NCI-H524 (cell line): ENCODE measurements at regions not wholly inside any gene's neighbourhood (a gene's known extent, or its start where the extent isn't known, plus 50 kb on each side); places are given as distances from the start of the nearest gene placed in this dataset.
"Not testable (repeated sequence)": the region's sequence is repeated elsewhere in the genome, so short reads cannot be mapped to it uniquely, and the experiment has no call there.

Experiments
- DNase-seq, 2 experiments: peaks; one replicate each; lab custom pipeline; 2025; lab: John Stamatoyannopoulos, UW

- no peak for DNase-seq
Measured at GRCh38 chr5:60488466-60489130, 211.4 kb downstream of the DEPDC1B start.

- DNase-seq, result no peak
Measured at GRCh38 chr5:60487885-60488442, 212.0 kb downstream of the DEPDC1B start.

DNA sequence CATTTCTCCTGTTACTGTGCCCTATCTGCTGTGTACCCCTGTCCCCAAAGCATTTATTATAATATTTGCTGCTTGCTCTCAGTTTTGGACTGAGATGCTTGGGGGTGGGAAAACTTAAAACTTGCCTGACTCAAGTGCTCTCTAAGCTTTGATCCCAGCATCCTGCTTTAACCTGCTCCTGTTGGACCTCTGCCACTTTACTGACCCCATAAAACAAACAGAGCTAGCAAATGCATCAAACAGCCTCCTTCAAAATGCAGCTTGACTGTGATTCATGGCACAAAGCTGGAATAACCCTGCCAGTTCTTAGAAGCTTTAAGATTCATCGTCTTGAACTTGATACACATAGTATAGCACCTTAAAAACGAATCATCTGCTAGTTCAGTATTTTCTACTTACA, 212.5 kb downstream of the DEPDC1B start:
- no peak for DNase-seq

DNA sequence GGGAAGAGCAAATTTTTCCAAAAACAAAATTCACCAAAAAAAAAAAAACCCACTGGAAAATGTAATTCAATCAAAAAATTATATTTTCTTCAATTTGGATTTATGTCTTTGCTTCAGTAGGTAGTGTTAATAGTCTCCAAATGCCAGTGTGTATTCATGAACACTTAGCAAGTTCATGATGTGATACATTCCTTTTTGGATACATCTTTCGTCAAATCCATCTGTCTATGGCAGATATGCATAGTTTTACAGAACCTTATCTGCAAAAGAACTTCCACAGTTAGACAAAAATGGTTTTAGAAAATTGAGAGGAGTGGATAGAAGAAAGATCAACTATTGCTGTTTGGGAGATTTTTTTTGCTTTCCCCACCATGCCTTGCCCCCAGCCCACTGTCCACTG, 214.6 kb downstream of the DEPDC1B start:
- no peak for DNase-seq

GRCh38 chr5:60483050-60483449, 216.9 kb downstream of the DEPDC1B start:
- no peak for DNase-seq

DNA sequence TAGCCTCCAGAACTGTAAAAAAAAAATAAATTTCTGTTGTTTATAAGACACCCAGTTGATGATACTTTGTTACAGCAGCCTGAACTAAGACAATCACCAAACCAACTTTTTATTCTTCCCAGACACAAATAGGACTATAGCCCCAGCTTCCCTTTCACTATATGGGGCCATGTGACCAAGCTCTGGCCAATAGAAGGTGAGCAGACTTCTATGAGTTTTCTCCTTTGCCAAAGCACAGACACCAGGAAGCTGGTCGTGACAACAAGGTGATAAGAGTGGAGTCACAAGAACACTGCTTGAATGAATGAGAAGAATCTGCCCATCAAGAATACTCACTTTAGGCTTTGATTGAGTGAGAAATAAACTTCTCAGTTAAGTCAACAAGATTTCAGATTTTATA, 217.7 kb downstream of the DEPDC1B start:
- no peak for DNase-seq

GRCh38 chr5:60479542-60479941, 220.4 kb downstream of the DEPDC1B start:
- DNase-seq, result no peak

GRCh38 chr5:60477849-60478248, 222.1 kb downstream of the DEPDC1B start:
- DNase-seq, result no peak

DNA sequence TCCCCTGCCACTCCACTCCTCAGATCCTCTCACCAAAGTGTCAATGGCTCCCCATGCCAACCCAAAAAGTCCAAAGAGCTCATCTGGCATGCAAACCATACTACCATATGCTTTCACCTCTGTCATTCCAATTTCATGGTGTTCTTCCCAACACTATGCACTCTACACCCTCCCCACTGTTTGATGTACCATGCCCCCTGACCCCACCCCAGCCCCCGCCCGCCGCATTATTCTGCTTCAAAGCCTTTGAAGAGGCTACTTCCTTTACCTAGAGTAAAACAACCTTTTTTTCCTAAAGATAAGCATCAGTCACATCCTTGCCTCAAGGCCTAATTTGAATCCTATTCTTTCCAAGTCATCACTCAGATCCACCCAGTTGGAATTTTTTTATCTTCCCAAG, 226.3 kb downstream of the DEPDC1B start:
- no peak for DNase-seq

- not testable (repeated sequence) for DNase-seq
Measured at GRCh38 chr5:60473027-60473426, 226.9 kb downstream of the DEPDC1B start.

GRCh38 chr5:60470881-60471280, 229.1 kb downstream of the DEPDC1B start:
- DNase-seq, result no peak

DNA sequence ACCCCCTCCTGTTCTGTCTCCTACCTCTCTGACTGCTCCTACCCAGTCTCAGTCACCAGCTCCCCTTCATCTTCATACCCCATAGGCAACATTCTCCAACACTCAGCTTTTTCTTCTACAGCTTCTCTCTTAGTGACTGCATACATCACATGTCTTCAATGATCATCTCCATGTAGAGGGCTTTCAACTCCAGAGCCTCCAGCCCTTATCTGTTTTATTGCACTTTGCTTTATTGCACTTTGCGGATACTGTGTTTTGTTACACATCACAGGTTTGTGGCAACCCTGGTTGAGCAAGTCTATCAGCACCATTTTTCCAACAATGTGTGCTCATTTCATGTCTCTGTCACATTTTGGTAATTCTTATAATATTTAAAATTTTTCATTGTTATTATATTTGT, 230.7 kb downstream of the DEPDC1B start:
- DNase-seq, result no peak

- no peak for DNase-seq
Measured at GRCh38 chr5:60463179-60463868, 236.6 kb downstream of the DEPDC1B start.

DNA sequence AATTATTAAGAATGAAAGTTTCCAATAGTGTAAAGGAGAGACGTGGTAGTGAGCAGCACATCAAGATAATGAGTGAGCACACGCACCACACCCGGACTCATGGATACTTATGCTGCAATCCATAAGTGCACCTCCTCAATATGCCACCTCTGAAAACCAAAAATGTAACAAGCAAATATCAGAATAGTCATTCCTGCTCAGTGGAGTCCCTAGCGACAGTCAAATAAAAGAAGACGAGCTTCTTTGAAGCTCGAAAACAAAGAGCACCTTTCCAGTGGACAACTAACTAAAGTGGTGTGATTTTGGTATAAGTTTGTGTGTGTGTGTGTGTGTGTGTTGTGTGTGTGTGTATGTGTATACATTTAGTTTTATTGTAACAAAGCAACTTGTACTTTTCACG, 241.3 kb downstream of the DEPDC1B start:
- DNase-seq, result no peak

- no peak for DNase-seq
Measured at GRCh38 chr5:60457233-60457632, 242.7 kb downstream of the DEPDC1B start.

DNA sequence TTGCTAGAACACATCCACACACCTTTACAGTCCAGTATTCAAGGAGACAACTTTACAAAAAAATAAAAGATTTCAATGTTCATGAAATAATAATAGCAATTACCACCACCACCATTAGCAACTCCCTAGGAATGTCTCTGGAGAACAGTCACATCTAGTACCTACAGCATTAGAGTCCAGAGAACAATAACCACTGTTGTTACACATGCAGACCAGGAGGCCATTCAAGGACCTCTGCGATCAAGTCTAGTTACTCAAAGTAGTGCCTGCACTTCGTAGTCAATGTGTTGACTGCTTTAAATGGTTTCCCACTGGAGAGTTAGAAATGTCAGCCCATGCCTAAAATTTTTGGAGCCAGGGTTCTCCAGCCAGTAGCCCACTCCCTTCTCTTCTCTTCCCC, 244.4 kb downstream of the DEPDC1B start:
- DNase-seq, result no peak

DNA sequence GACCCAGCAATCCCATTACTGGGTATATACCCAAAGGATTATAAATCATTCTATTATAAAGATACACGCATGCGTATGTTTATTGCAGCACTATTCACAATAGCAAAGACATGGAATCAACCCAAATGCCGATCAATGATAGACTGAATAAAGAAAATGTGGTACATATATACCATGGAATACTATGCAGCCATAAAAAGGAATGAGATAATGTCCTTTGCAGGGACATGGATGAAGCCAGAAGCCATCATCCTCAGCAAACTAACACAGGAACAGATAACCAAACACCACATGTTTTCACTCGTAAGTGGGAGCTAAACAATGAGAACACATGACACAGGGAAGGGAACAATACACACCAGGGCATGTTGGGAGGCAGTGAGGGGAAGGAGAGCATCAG, 245.7 kb downstream of the DEPDC1B start:
- not testable (repeated sequence) for DNase-seq

DNA sequence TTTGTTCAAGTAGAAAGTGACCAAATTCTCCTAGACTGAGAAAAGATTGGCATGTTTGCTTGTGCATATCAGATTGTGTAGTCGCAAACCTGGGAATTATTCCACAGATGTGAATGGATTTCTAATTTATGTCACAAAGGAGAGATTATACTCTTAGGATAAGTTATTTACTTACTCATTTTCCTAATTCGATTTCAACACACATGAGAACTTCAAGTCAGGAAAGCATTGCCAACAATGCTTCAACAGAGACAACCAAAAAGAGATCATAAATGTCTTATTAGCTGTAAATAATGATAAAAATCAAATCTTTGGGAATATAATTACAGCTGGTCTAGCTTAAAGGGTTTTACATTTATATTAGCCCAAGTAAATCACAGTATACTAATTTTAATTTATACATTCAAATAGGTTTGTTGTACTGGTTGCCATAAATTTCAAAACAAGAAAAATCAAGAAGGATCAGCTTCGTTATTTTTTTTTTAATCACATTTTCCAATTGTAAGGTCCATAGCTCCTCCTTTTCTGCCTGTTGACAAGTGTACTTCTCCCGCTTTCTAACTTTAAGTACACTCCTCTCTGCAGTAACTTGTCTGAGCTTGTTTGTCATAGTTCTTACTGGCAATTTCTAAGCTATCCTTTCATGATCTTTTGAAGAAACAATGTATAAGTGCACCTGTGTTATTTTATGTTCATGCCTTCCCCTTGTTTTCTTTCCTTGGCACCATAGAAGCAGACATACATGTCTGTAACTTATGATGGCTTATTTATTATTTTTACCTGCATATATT, 246.6 kb downstream of the DEPDC1B start:
- DNase-seq, result no peak

DNA sequence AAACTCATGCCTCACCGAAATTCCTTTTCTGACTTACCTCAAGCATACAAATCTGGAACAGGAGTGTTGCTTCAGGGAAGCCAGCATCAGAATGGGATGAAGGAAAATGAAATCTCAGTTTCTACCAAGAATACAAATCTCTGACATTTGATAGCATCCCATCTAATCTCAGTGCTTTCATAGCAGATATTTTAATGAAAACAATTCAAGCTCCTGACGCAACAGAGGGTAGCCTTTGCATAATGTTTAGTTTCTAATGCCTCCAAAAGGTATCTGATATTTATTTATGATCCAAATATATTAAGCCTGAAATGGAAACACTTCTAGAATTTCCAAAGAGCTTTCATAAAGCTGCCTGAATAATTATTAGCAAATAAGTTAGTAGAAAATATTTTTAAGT, 251.4 kb downstream of the DEPDC1B start:
- DNase-seq, result no peak

DNA sequence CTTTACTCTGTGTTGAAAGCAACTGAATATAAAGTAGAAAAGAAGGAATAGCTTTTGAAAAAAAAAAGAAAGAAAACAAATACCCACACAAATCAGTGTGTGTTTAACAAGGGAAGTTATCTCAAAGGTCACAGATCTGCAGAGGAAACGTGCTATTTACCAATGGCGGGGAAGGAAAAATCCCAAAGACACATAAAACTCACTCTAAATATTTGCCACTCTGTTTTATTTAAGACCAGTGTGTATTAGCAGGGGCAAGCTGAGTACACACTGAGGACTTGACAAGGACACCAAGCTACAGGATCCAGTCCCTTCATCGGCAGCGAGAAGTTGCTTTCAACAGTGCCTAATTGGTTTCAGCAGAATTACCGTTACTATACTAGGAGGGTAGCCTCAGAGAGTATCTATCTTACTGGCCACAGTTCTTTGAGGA, 252.5 kb downstream of the DEPDC1B start:
- no peak for DNase-seq

GRCh38 chr5:60446917-60447316, 253.0 kb downstream of the DEPDC1B start:
- no peak for DNase-seq

- no peak for DNase-seq
Measured at GRCh38 chr5:60445921-60446320, 254.0 kb downstream of the DEPDC1B start.

DNA sequence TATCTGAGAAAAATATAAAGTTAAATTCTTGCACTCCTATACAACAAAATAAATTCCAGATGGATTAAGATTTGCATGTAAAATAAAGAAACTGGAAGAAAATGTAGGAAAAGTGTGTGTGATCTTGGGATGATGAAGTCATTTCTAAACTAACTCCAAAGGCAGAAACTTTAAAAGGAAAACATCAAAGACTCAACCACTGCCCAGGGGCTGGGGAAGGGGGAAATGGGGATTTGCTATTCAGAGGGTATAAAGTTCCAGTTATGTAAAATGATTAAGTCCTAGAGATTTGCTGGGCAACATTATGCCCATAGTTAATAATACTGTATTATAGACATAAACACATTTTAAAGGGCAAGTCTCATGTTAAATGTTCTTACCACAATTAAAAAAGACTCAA, 254.5 kb downstream of the DEPDC1B start:
- DNase-seq, result no peak
